Upper lobe of left lung (tissue), 6 donors: ENCODE measurements at regions not wholly inside any gene's neighbourhood (a gene's known extent, or its start where the extent isn't known, plus 50 kb on each side); places are given as distances from the start of the nearest gene placed in this dataset.

Source experiments
- ATAC-seq, 2 donors: fragments of 200-7000 bp; cut with Tn5 transposase; one replicate each; pipeline ENCODE4 v1.9.1; 2022; ENCODE audit warnings: mild to moderate bottlenecking in 2 of 2, moderate library complexity in 2 of 2; ENCODE audit not compliant: low FRiP score in 2 of 2
- DNase-seq, 2 donors: peaks; one replicate each; pipeline ENCODE4 v3.0.0-alpha.2; 2019 to 2020
- H3K27ac ChIP-seq, 4 donors: fragments of 200-600 bp; sonication (generic); one replicate each; pipeline ENCODE4 v1.5.1; 2016 to 2019
- H3K27me3 ChIP-seq, 4 donors: fragments of 200-600 bp; sonication (generic); one replicate each; pipeline ENCODE4 v1.5.1; 2017 to 2019
- H3K36me3 ChIP-seq, 4 donors: fragments of 200-600 bp; sonication (generic); one replicate each; pipeline ENCODE4 v1.5.1; 2016 to 2019
- H3K4me1 ChIP-seq, 4 donors: fragments of 200-600 bp; sonication (generic); one replicate each; pipeline ENCODE4 v1.5.1; 2018 to 2019
- H3K4me3 ChIP-seq, 4 donors: fragments of 200-600 bp; sonication (generic); one replicate each; pipeline ENCODE4 v1.5.1; 2017 to 2019; ENCODE audit warnings: mild to moderate bottlenecking in 2 of 4, moderate library complexity in 1 of 4
- H3K9me3 ChIP-seq, 4 donors: fragments of 200-600 bp; sonication (generic); one replicate each; pipeline ENCODE4 v1.5.1; 2018 to 2019
- EP300 ChIP-seq, 4 donors: sonication (generic); formaldehyde crosslinking; IDR thresholded peaks; one replicate each; pipeline ENCODE4 v1.5.1; 2017; ENCODE audit warnings: antibody characterized with exemption in 4 of 4, control low read depth in 2 of 4
- POLR2A ChIP-seq, 4 donors: fragments of 450-650 bp; IDR thresholded peaks; one replicate each; pipeline ENCODE4 v1.5.1; 2016 to 2017; ENCODE audit warnings: antibody characterized with exemption in 4 of 4, mild to moderate bottlenecking in 2 of 4
- POLR2AphosphoS5 ChIP-seq, 2 donors: sonication (generic); formaldehyde crosslinking; IDR thresholded peaks; one replicate each; pipeline ENCODE4 v1.5.1; 2017; ENCODE audit warnings: antibody characterized with exemption in 2 of 2
- WGBS, 2 donors: methylation state at CpG; one replicate each; pipeline ENCODE4 v1.1.5; 2017 to 2018; 5-methylcytosine and 5-hydroxymethylcytosine counted together
- TF ChIP-seq, protein P1 (sequence below), 6 experiments: fragments of 450-650 bp in 4 of 6; fragments of 200-600 bp in 2 of 6; sonication (generic) in 2 of 6; IDR thresholded peaks; one replicate each; pipeline ENCODE4 v1.5.1; 2016 to 2019; ENCODE audit warnings: antibody characterized with exemption in 6 of 6
- donor health status: DM: no; HTN: no; CAD: no; lungs with moderate emphysema.
- donor health status: DM: no; HTN: yes; CAD: no; lungs with severe emphysema.

DNA sequence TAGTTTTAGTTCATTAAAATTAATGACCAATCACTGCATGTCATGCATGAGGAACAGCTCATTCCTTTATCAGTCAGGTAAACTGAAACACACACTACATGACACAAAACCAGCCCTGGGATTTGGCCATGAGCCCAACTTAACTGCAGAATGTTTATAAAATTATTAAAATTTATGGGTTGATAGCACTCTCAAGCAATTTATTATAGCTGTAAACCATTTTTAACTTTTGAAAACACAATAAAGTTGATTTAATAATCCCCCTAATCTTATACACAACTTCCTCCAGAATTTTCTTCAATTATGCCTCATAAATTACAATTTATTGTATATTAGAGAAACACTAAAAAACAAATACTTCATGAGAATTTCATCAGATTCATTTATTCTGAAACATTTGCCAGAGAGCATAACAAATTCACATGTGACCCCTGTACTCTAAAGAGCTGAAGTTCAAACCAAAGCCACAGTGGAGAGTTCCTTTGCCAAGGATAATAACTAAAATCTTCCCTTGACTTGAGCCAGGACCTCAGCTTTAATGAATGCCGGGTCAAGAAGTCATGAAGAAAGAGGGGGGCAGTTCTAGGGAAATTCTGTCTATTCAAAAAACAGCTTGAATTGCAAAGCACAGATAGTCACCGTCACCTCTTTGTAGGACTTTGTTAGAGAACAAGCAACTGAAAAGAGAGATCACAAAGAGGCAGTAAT is 763.7 kb upstream of the GRAMD2B start:
- 62 to 63% methylated on average over 2 of the region's 2 CpGs for WGBS, 2 donors
- no peak overlapping the region for H3K4me3 ChIP-seq
- DNase-seq (no peak), ATAC-seq (no peak)
- TF ChIP-seq, protein P1, sequence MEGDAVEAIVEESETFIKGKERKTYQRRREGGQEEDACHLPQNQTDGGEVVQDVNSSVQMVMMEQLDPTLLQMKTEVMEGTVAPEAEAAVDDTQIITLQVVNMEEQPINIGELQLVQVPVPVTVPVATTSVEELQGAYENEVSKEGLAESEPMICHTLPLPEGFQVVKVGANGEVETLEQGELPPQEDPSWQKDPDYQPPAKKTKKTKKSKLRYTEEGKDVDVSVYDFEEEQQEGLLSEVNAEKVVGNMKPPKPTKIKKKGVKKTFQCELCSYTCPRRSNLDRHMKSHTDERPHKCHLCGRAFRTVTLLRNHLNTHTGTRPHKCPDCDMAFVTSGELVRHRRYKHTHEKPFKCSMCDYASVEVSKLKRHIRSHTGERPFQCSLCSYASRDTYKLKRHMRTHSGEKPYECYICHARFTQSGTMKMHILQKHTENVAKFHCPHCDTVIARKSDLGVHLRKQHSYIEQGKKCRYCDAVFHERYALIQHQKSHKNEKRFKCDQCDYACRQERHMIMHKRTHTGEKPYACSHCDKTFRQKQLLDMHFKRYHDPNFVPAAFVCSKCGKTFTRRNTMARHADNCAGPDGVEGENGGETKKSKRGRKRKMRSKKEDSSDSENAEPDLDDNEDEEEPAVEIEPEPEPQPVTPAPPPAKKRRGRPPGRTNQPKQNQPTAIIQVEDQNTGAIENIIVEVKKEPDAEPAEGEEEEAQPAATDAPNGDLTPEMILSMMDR (IDR thresholded peaks at IDR 0.05): no peak
- TF ChIP-seq EP300 (IDR thresholded peaks at IDR 0.05): no peak
- no peak for TF ChIP-seq POLR2AphosphoS5 (IDR thresholded peaks at IDR 0.05)
- no peak for TF ChIP-seq POLR2A (IDR thresholded peaks at IDR 0.05)
- H3K9me3 ChIP-seq: peaks cover 0 to 4% (median 0%) of the 10 kb centered on the region in 4 donors
- no peaks in the 10 kb centered on the region for H3K36me3 ChIP-seq
- no peak overlapping the region for H3K27ac ChIP-seq
- no peaks in the 10 kb centered on the region for H3K4me1 ChIP-seq
- no peaks in the 10 kb centered on the region for H3K27me3 ChIP-seq

DNA sequence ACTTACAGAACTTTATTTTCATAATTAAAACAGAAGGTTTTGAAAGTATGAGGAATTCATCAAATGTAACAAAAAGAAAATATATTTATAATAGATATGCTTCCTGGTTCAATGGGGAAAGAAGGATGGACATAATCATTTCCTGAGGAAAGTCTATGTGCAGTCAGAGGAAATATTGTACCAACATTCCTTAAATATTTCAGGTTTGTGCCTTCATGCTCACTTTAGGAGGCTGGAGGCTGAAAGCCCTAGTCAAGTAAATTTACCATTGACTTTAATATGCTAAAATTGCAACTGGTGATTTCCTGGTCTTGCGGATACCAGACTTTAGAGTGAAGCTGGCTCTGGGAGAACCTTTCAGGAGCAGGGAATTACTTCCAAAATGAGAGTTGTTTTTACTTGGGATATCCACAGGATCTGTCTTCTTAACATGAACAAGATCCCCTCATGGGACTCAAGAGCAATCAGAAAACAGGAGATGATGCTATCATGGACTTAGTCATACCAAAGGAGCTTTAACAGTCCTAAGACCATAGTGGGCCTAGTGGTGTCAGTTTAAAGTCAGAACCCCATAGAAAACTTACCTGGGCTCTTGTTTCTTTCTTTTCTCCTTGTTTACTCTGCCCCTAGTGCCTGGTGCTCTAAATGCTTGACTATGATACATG is 762.8 kb upstream of the GRAMD2B start:
- H3K27ac ChIP-seq: no peak overlapping the region
- 100% methylated on average over 1 of the region's 1 CpG for WGBS, 2 donors
- H3K36me3 ChIP-seq: no peaks in the 10 kb centered on the region
- TF ChIP-seq, protein P1 (IDR thresholded peaks at IDR 0.05): no peak
- TF ChIP-seq POLR2AphosphoS5 (IDR thresholded peaks at IDR 0.05): no peak
- no peak for TF ChIP-seq EP300 (IDR thresholded peaks at IDR 0.05)
- TF ChIP-seq POLR2A (IDR thresholded peaks at IDR 0.05): no peak
- H3K27me3 ChIP-seq: no peaks in the 10 kb centered on the region
- ATAC-seq: no peak
- no peaks in the 10 kb centered on the region for H3K4me1 ChIP-seq
- H3K9me3 ChIP-seq: peaks cover 0 to 4% (median 0%) of the 10 kb centered on the region in 4 donors
- no peak for DNase-seq
- H3K4me3 ChIP-seq: no peak overlapping the region

- H3K4me1 ChIP-seq: no peaks in the 10 kb centered on the region
- TF ChIP-seq POLR2AphosphoS5 (IDR thresholded peaks at IDR 0.05): no peak
- TF ChIP-seq, protein P1 (IDR thresholded peaks at IDR 0.05): no peak
- H3K36me3 ChIP-seq: no peaks in the 10 kb centered on the region
- DNase-seq: no peak
- no peaks in the 10 kb centered on the region for H3K27me3 ChIP-seq
- H3K27ac ChIP-seq: no peak overlapping the region
- 91 to 100% methylated on average over 1 of the region's 1 CpG for WGBS, 2 donors
- no peak overlapping the region for H3K4me3 ChIP-seq
- ATAC-seq: no peak
- H3K9me3 ChIP-seq: peaks cover 0 to 4% (median 0%) of the 10 kb centered on the region in 4 donors
Measured at GRCh38 chr5:125661584-125661983, 761.6 kb upstream of the GRAMD2B start.

GRCh38 chr5:125668884-125669283 is 754.3 kb upstream of the GRAMD2B start:
- no peaks in the 10 kb centered on the region for H3K36me3 ChIP-seq
- no peak overlapping the region for H3K27ac ChIP-seq
- no peaks in the 10 kb centered on the region for H3K4me1 ChIP-seq
- no peaks in the 10 kb centered on the region for H3K27me3 ChIP-seq
- TF ChIP-seq, protein P1 (IDR thresholded peaks at IDR 0.05): no peak
- TF ChIP-seq POLR2AphosphoS5 (IDR thresholded peaks at IDR 0.05) (no peak), EP300 (IDR thresholded peaks at IDR 0.05) (no peak), POLR2A (IDR thresholded peaks at IDR 0.05) (no peak)
- DNase-seq: no peak
- no peak overlapping the region for H3K4me3 ChIP-seq
- ATAC-seq: no peak
- no peaks in the 10 kb centered on the region for H3K9me3 ChIP-seq
